HG02970 (cell line): ENCODE measurements at regions not wholly inside any gene's neighbourhood (a gene's known extent, or its start where the extent isn't known, plus 50 kb on each side); places are given as distances from the start of the nearest gene placed in this dataset.

Experiments
- ATAC-seq: cut with Tn5 transposase; IDR thresholded peaks from one replicate; pipeline ENCODE4 v1.9.1; 2021; ENCODE audit warnings: mild to moderate bottlenecking, moderate library complexity, moderate number of reproducible peaks; ENCODE audit not compliant: unreplicated experiment, low FRiP score

GRCh38 chr6:74075896-74076295, 379.9 kb downstream of the CD109 start:
- no peak for ATAC-seq

GRCh38 chr6:74075323-74075722, 379.3 kb downstream of the CD109 start:
- no peak for ATAC-seq

- no peak for ATAC-seq
Measured at GRCh38 chr6:74074645-74075044, 378.6 kb downstream of the CD109 start.

GRCh38 chr6:74073999-74074398, 378.0 kb downstream of the CD109 start:
- ATAC-seq, result no peak

GRCh38 chr6:74073429-74073828, 377.4 kb downstream of the CD109 start:
- ATAC-seq, result no peak

GRCh38 chr6:74071214-74071613, 375.2 kb downstream of the CD109 start:
- no peak for ATAC-seq

GRCh38 chr6:74070711-74071110, 374.7 kb downstream of the CD109 start:
- no peak for ATAC-seq

- ATAC-seq, result no peak
Measured at GRCh38 chr6:74070091-74070490, 374.1 kb downstream of the CD109 start.

GRCh38 chr6:74069089-74069581, 373.1 kb downstream of the CD109 start:
- no peak for ATAC-seq

- no peak for ATAC-seq
Measured at GRCh38 chr6:74066168-74066871, 370.3 kb downstream of the CD109 start.

GRCh38 chr6:74065705-74066104, 369.7 kb downstream of the CD109 start:
- ATAC-seq, result no peak

GRCh38 chr6:74063391-74063790, 367.4 kb downstream of the CD109 start:
- ATAC-seq, result no peak

- no peak for ATAC-seq
Measured at GRCh38 chr6:74061201-74061600, 365.2 kb downstream of the CD109 start.

GRCh38 chr6:74060354-74060753, 364.4 kb downstream of the CD109 start:
- ATAC-seq, result no peak

GRCh38 chr6:74058606-74059005, 362.6 kb downstream of the CD109 start:
- no peak for ATAC-seq

- ATAC-seq, result no peak
Measured at GRCh38 chr6:74057326-74057725, 361.3 kb downstream of the CD109 start.

GRCh38 chr6:74054190-74054589, 358.2 kb downstream of the CD109 start:
- ATAC-seq, result no peak

- ATAC-seq, result no peak
Measured at GRCh38 chr6:74050921-74051320, 354.9 kb downstream of the CD109 start.

GRCh38 chr6:74048387-74048786, 352.4 kb downstream of the CD109 start:
- ATAC-seq, result no peak

GRCh38 chr6:74044417-74045096, 348.6 kb downstream of the CD109 start:
- ATAC-seq, result no peak

- ATAC-seq, result no peak
Measured at GRCh38 chr6:74041420-74041819, 345.4 kb downstream of the CD109 start.

- ATAC-seq, result no peak
Measured at GRCh38 chr6:74018825-74019224, 322.8 kb downstream of the CD109 start.
